Fibroblast of villous mesenchyme (primary cell): ENCODE measurements at regions not wholly inside any gene's neighbourhood (a gene's known extent, or its start where the extent isn't known, plus 50 kb on each side); places are given as distances from the start of the nearest gene placed in this dataset.

ENCODE experiments used
- DNase-seq: peaks from one replicate; pipeline ENCODE4 v3.0.0-alpha.2; 2010; ENCODE audit warnings: low read depth
- H3K4me3 ChIP-seq: 2 replicates; pipeline ENCODE4 v1.5.1; 2011; ENCODE audit warnings: low read depth, mild to moderate bottlenecking, low read length
- TF ChIP-seq, protein P1 (sequence below): IDR thresholded peaks from 2 replicates; pipeline ENCODE4 v1.5.1; 2012; ENCODE audit warnings: low read depth, mild to moderate bottlenecking, low read length; ENCODE audit not compliant: insufficient read depth

DNA sequence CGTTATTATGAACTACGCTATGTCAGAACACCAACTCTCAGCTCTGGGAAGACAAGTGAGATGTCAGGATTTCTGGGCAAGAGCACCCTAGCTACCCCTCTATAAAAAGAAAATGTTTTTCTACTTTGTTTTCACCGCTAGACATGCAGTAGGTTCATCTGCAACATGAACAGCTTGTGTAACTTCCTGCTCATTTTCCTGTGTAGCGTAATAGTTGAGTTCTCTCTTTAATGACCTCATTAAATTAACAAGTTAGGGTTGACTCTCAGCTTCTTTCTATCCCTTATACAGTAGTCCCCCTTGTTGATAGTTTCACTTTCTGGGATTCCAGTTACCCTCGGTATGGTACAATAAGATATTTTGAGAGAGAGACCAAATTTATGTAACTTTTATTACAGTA lies 329.4 kb upstream of the ZNF32 start:
- DNase-seq = no peak
- TF ChIP-seq, protein P1, sequence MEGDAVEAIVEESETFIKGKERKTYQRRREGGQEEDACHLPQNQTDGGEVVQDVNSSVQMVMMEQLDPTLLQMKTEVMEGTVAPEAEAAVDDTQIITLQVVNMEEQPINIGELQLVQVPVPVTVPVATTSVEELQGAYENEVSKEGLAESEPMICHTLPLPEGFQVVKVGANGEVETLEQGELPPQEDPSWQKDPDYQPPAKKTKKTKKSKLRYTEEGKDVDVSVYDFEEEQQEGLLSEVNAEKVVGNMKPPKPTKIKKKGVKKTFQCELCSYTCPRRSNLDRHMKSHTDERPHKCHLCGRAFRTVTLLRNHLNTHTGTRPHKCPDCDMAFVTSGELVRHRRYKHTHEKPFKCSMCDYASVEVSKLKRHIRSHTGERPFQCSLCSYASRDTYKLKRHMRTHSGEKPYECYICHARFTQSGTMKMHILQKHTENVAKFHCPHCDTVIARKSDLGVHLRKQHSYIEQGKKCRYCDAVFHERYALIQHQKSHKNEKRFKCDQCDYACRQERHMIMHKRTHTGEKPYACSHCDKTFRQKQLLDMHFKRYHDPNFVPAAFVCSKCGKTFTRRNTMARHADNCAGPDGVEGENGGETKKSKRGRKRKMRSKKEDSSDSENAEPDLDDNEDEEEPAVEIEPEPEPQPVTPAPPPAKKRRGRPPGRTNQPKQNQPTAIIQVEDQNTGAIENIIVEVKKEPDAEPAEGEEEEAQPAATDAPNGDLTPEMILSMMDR = no peak

DNA sequence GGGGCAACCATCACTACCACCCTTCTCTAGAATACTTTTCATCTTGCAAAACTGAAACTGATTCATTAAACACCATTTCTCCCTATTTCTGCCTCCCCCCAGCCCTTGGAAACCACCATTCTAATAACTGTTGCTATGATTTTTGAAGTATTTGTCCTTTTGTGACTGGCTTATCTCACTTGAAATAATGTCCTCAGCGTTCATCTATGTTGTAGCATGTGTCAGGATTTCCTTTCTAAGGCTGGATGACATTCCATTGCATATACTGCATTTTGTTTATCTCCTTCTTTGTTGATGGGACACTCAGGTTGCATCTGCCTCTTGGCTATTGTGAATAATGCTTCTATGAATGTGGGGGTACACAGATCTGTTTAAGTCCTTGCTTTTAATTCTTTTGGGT lies 327.6 kb upstream of the ZNF32 start:
- H3K4me3 ChIP-seq = no peak overlapping the region
- TF ChIP-seq, protein P1 = no peak
- no peak for DNase-seq

More for the DNA sequence above, 329.4 kb upstream of the ZNF32 start:
- no peak overlapping the region for H3K4me3 ChIP-seq

DNA sequence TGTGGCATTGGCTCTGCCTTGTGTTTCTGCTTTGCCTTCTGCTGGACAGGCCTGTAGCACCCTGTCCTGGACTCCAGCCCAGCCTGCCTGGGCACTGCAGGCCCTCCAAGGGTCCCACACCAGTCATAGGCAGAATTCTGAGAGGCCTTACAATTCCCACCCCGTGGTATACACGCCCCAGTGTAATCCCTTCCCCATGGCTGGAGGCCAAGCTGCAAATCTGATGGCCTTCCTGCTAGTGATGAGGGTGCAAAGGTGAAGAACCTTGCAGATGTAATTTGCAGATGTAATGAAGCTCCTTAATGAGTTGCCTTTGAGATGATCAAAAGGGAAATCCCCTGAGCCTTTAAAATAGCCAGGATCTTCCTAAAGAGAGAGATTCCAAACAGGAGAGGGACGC lies 325.1 kb upstream of the ZNF32 start:
- no peak for DNase-seq
- TF ChIP-seq, protein P1 = no peak

DNA sequence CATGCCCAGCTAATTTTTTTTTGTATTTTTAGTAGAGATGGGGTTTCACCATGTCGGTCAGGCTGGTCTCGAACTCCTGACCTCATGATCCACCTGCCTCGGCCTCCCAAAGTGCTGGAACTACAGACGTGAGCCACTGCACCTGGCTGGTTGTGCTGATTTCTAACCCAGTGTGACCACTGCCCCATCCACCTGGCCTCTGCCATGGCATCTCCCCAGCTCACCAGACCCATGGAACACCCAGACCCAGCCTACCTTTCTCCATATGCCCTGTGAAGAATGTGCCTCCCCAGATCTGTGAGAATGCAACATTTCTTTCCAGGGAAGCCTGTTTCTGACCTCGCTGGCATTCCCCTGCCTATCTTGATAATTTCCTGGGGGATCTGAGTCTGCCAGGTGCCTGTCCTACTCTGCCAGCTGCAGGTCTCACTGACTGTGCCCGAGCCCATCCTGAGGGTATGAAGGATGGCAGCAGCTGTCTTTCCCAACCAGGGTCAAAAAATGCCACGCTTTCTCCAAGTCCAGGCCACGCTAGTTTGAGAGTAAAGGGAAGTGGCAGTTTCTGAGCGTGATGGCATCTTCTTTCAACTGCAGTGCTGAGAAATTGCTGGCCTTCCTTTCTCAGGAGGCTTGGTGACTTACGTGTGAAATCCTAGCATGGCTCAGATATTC lies 324.4 kb upstream of the ZNF32 start:
- H3K4me3 ChIP-seq = no peak overlapping the region
- no peak for DNase-seq
- TF ChIP-seq, protein P1 = no peak

More for the DNA sequence above, 325.1 kb upstream of the ZNF32 start:
- H3K4me3 ChIP-seq = no peak overlapping the region

DNA sequence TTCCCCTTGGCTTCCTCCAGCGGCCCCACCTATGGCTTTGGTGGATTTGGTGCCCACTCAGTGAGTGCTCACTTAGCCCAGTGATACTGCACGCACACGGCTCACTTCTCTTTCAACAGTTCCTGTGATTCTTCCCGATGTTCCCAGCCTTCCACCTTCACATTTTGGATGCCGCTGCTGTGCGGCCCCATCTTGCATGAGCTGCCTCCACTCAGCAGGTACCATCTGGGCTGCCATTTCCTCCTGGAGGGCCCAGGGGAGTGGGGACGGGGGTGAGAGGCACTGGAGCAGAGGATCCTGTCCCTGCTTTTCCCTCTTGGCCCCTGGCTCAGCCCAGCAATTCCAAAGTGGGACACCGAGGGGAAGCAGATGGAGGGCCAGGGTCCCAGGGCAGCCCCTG lies 323.3 kb upstream of the ZNF32 start:
- H3K4me3 ChIP-seq = no peak overlapping the region
- no peak for DNase-seq
- TF ChIP-seq, protein P1 = no peak

DNA sequence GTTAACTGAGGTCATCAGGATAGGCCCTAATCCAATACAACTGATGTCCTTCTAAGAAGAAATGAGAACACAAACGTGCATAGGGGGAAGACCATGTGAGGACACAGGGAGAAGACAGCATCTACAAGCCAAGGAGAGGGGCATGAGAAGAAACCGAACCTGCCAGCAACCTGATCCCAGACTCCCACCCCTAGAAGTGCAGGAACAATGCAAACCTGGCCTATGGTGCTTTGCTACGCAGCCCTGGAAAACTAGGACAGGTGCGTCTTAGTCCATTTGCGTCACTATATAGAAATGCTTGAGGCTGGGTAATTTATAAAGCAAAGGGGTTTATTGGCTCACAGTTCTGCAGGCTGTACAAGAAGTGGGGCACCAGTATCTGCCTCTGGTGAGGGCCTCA lies 322.6 kb upstream of the ZNF32 start:
- H3K4me3 ChIP-seq = no peak overlapping the region
- TF ChIP-seq, protein P1 = no peak
- no peak for DNase-seq

DNA sequence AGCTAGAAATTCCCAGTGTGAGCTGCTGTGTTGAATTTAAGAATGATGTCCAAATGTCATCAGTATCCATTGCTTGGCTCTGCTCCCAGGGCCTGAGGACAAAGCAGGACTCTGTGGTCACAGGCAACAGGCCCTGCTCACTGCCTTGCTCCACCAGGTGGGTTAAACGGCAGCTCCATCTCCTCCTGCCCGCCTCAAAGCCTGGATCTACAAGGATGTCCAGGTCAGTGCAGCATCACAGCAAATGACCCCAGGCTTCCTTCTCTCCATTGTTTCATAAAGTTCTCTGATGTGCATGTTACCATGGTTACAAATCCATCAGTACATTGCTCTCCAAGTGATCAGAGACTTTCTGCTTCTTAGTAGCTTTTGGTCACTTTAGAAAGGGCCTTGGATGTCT lies 322.0 kb upstream of the ZNF32 start:
- H3K4me3 ChIP-seq = no peak overlapping the region
- TF ChIP-seq, protein P1 = no peak
- DNase-seq = no peak
